ENCODE measurements at regions not wholly inside any gene's neighbourhood (a gene's known extent, or its start where the extent isn't known, plus 50 kb on each side); places are given as distances from the start of the nearest gene placed in this dataset.

- TF ChIP-seq ZNF565 (CRISPR knock-in tag; conservative IDR thresholded peaks at IDR 0.05; ENCODE audit: low read depth) (no peak), POU6F1 (CRISPR knock-in tag; IDR thresholded peaks at IDR 0.05; ENCODE audit: borderline replicate concordance, low read depth) (no peak), RARB (CRISPR knock-in tag; IDR thresholded peaks at IDR 0.05) (no peak), CREB5 (CRISPR knock-in tag; IDR thresholded peaks at IDR 0.05; ENCODE audit: low read depth) (no peak), PATZ1 (CRISPR knock-in tag; IDR thresholded peaks at IDR 0.05; ENCODE audit: borderline replicate concordance) (no peak)
These were observed 274.7 kb downstream of the SEC23A start for GRCh38 chr14:38828183-38828827.

All from SK-N-SH treated with all-trans-retinoic acid at 6 μM for 48 hours (cell line).